HG03103 (cell line): ENCODE measurements at regions not wholly inside any gene's neighbourhood (a gene's known extent, or its start where the extent isn't known, plus 50 kb on each side); places are given as distances from the start of the nearest gene placed in this dataset.
"Not testable (repeated sequence)": the region's sequence is repeated elsewhere in the genome, so short reads cannot be mapped to it uniquely, and the experiment has no call there.

Experiments used
- ATAC-seq: cut with Tn5 transposase; IDR thresholded peaks from one replicate; pipeline ENCODE4 v1.9.1; 2021; ENCODE audit warnings: low read depth; ENCODE audit not compliant: unreplicated experiment

DNA sequence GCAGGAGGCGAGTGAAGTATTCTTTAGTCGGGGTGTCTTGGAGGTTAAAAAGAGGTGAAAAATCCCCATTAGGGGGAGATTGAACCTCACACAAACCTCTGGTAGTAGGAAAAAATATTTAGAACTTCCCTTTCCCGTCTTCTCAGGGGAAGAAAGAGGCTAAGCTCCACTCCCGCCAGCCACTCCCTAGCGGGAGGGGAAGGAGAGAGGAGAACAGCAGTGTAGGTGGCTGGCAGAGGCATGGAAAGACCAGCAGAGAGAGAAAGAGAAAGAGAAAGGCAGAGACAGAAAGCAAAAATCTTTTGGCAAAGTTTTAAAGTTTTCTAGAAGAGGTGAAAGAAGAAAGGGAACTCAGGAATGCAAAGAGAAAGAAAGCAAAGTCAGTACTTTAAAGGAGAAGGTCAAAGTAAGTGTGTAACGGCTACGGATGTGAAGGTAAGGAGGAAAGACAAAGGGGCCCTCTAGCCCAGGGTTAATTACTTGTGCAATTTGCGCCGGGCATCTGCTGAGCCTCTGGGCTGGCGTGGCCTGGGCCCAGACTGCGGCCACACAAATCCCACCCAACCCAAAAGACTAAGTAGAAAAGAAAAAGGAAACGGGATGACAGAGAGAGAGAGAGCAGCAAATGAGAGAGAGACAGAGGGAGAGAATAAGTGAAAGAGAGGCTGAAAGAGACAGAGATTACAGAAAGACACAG lies 72.3 kb upstream of the ZNF746 start:
- no peak for ATAC-seq

DNA sequence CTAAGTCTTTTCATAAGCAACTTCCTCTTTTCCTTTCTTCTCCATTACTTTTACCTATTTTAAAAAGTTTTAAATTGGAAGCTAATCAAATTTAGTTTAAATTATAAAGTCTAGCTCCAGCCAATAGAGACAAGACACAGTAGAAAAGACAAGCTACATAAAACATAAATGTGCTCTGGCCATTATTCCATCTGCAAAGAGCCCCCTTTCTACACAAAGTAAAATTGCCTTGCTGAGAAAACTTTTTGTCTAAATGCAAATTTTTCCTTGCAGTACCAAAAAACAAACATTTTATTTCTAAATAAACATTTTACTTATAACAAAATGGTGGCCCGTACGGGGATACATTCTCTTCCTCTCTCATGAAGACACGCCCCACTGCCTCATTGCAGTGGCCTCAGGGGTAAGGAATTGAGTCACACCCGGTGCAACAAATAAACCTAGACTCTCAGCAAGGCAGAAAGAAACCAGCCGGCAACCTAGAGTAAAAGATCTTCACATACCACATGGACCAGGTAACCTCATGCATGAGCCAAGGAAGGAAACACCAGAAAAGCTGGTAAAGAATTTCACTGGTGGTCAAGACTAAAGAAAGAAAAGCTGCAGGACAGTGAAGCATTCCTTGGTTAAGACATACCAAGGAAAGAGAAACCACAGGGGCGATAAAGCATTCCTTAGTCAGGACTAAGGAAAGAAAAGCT lies 71.6 kb upstream of the ZNF746 start:
- no peak for ATAC-seq

DNA sequence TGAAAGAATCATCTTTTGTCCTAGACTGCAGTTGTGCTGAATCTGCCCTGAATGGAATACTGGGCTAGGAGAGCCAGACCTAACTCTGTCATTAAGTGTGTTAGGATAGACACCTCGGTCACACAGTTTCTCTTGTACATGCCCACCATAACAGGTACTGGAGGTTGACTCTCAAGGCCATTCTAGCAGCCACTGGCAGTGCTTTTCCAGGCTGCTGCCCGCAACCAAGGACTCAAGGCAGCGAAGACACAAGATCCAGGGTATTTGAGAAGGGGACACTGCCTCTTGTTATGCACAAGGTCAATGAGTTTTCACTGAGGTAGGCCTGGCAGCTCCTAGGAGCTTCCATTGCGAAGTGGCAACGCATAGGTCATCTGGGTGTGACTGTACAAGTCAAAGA lies 70.6 kb upstream of the ZNF746 start:
- no peak for ATAC-seq

DNA sequence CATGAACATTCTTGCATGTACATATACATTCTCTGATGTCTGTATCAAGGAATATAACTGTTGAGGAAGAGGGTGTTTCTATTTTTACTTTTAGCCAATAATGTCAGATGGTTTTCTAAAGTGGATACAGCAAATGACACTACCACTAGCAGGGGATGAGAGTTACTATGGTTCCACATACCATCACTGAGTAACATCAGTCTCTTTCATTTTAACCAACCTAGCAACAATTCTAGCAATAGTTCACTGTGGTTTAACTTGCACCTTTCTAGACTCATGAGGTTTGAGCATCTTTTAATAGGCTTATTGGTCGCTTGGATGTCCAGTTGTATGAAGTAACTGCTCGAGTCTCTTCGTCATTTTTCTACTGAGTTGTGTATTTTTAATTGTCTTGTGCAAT lies 68.5 kb upstream of the ZNF746 start:
- no peak for ATAC-seq

DNA sequence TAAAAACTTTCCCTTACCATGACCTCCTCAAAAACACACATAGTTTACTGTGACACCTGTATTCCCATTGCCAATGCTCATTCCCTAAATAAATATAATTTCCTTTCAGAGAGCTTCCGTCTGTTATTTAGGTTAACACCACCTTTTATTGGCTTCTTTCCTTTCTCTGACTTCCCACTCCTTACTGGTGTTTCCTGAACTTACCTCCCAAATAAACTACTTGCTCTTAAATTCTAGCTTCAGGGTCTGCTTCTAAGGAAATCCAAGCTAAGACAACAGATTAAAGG lies 67.4 kb upstream of the ZNF746 start:
- ATAC-seq = no peak

DNA sequence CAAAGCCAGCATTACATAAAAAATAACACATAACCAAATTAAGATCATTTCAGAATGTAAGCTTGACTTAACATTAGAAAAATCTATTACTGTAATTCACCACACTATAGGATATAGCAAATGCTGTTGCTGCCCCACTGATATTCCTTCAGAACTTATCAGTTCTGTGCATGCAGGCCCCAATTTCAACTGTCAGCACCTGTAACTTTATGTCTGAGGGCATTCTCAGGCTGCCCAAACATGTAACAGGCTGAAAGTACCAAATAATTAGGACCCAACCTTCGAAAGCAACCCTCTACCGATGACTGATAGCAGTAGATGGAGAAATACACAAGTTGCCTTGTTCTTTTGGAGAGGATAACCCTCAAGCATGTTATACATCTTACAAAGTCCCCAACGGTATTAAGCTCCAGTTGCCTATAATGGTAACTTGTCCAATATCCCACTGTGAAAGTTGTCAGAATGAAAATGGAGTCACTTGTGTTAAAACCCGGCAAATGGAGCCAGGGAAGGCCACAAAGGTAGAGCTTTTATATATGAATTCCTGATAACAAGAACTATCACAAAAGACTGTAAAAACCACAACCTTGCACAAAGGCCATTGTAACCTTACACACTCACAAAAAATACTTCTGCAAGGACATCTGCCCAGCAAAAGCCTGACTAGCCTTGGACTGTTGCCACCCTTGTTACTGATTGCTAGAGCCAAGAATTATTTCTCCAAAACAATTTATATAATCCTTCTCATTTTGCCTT lies 66.9 kb upstream of the ZNF746 start:
- ATAC-seq = no peak

DNA sequence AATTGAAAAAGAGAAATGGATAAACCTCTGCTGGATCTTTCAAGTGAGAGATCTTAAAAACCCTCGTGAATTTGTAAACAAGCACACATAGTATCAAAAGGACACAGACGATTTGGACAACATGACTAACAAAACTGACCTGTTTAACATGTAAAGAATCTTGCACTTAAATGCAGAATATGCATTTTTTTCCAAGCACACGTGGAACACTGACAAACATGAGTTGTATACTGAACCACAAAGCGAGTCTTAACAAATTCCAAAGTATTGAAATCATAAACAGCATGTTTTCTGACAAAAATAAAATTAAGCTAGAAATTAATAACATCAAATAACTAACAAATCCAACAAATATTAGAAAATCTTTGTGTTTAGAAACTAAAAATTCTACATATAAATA lies 65.0 kb upstream of the ZNF746 start:
- no peak for ATAC-seq

DNA sequence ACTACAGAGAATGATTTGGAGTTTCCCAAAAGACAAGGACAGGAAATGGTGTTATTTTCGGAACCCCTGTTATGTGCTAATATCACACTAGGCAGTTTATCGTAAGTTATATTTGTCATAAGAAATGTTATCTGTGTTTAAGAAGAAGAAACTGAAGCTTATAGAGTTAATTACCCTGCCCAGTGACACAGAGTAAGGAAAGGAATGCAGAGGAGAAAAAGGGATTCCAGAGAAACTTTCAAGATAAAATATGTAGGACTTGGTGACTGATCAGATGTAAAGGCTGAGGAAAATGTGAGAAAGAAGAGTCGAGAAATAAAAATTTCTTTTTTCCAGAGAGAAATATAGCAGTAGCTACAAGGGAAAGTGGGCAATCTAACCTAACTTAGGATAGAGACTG lies 63.5 kb upstream of the ZNF746 start:
- no peak for ATAC-seq

DNA sequence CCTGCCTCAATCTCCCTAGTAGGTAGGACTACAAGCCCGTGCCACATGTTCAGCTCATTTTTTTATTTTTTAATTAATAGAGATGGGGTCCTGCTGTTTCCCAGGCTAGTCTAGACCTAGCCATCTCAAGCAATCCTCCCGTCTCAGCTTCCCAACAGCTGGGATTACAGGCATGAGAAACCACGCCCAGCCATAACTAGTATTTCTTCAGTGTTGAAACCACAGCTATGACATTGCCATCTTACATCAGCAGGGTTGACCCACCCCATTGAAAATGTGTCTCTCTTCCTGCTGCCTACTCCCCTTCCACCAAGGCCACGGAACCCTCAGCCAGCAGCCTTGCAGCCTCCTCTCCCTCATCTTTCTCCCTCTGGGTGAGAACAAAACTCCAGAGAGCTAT lies 62.1 kb upstream of the ZNF746 start:
- ATAC-seq = no peak

DNA sequence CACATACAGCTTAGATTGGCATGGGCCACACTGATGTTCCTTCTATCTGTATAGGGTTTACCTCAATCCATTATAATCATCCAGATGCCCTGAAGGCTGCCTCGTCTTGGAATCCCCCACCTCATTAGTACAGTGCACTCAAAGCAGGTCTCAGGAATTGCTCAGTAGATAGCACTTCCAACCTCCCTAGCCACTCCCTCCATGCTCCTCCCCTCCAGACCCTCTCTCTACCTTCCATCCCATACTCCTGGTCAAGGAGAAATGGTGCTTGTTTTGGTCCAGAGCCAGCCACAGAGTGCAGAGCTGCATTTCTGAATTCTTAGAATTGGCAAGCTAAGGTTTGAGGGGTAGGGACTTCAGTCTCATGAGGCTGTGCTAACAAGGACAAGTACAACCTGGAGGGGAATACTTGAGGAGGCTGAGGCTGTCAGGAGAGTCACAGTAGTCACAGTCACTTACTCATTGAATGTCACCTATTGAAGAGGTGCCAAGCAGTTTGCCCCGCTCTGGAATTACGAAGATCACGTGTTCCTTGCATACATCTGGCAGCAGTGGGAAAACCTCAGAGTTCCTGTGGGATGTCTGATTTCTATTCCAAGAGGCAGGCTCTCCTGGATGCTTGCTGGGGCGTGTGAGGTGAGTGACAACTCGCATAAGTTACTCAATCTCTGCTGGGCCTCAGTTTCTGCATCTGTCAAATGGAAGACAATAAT lies 60.7 kb upstream of the ZNF746 start:
- no peak for ATAC-seq

DNA sequence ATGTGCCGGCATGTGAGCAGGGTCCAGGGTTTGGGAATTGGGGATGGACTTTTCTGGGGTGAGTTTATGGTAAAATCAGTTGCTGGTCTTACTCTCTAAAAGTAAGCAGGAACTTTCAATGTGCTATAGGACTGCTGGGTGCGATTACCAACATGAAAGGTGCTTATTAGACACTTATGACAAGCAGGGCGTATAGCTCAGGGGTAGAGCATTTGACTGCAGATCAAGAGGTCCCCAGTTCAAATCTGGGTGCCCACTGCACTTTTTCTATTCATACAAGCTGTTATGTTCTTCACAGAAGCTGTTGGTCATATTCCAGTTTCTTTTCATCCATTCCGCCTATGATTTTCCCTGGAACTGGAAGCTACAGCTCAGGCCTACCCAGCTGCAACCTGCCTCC lies 58.9 kb upstream of the ZNF746 start:
- not testable (repeated sequence) for ATAC-seq

DNA sequence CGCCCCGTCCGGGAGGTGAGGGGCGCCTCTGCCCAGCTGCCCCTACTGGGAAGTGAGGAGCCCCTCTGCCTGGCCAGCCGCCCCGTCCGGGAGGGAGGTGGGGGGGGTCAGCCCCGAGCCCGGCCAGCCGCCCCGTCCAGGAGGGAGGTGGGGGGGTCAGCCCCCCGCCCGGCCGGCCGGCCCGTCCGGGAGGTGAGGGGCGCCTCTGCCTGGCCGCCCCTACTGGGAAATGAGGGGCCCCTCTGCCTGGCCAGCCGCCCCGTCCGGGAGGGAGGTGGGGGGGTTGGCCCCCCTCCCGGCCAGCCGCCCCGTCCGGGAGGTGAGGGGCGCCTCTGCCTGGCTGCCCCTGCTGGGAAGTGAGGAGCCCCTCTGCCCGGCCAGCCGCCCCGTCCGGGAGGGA lies 57.2 kb upstream of the ZNF746 start:
- ATAC-seq = not testable (repeated sequence)

DNA sequence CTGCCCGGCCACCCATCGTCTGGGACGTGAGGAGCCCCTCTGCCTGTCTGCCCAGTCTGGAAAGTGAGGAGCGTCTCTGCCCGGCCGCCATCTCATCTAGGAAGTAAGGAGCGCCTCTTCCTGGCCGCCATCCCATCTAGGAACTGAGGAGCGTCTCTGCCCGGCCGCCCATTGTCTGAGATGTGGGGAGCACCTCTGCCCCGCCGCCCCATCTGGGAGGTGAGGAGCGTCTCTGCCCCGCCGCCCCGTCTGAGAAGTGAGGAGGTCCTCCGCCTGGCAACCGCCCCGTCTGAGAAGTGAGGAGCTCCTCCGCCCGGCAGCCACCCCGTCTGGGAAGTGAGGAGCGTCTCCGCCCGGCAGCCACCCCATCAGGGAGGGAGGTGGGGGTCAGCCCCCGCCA lies 56.4 kb upstream of the ZNF746 start:
- ATAC-seq = not testable (repeated sequence)

DNA sequence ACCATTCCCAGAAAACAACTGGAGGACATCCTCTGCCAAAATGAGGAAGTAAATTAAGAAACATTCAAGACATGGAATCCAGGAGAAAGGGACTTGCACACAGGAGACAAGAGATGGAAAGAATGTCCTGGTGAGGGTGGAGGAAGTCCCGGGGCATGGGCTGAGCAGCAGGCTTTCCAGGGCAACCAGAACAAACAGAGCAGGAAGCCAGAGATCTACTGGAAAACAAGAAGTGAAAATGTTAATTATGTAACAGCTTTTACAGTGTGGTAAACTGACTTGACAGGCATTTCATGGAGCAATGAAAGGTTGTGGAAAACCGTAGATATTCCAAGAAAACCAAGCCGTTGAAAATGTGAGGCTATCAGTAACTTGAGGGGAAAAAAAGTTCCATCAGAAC lies 55.2 kb upstream of the ZNF746 start:
- no peak for ATAC-seq
